CD4-positive, alpha-beta memory T cell (primary cell): ENCODE measurements at regions not wholly inside any gene's neighbourhood (a gene's known extent, or its start where the extent isn't known, plus 50 kb on each side); places are given as distances from the start of the nearest gene placed in this dataset.

Experiments
- CTCF ChIA-PET: fragments of 350-600 bp; sonication (Branson Sonifier 250); formaldehyde crosslinking; loops from one replicate; lab custom pipeline; 2021; ENCODE audit warnings: inconsistent platforms; ENCODE audit not compliant: partially characterized antibody; lab: Charles Lee
- POLR2A ChIA-PET: fragments of 350-600 bp; sonication (Branson Sonifier 250); formaldehyde crosslinking; loops from one replicate; lab custom pipeline; 2021; ENCODE audit not compliant: partially characterized antibody; lab: Charles Lee
- DNase-seq, 5 donors: peaks; one replicate each; pipeline versions ENCODE4 v3.0.0 to v3.0.0-alpha.2; 2020 to 2022; ENCODE audit warnings: mixed read lengths in 1 of 5
- H3K27ac ChIP-seq: one replicate; pipeline ENCODE4 v1.7.0; 2013; ENCODE audit warnings: low read depth, low read length
- H3K27me3 ChIP-seq: 2 replicates; pipeline ENCODE4 v1.7.0; 2013; ENCODE audit warnings: mild to moderate bottlenecking, low read length, moderate library complexity; ENCODE audit not compliant: insufficient read depth
- H3K36me3 ChIP-seq: 2 replicates; pipeline ENCODE4 v1.7.0; 2013; ENCODE audit warnings: mild to moderate bottlenecking, low read length, moderate library complexity; ENCODE audit not compliant: insufficient read depth
- H3K4me1 ChIP-seq: 2 replicates; pipeline ENCODE4 v1.7.0; 2013; ENCODE audit warnings: mild to moderate bottlenecking, low read length, moderate library complexity; ENCODE audit not compliant: insufficient read depth
- H3K4me3 ChIP-seq, 2 donors: one replicate each; pipeline ENCODE4 v1.7.0; 2013; ENCODE audit warnings: low read length in 2 of 2, mild to moderate bottlenecking in 1 of 2
- H3K9me3 ChIP-seq, 2 donors: one replicate each; pipeline ENCODE4 v1.7.0; 2013; ENCODE audit warnings: low read length in 2 of 2, control low read depth in 1 of 2; ENCODE audit not compliant: control insufficient read depth in 1 of 2
- H3K27ac Mint-ChIP-seq, 7 donors: one replicate each; pipeline ENCODE4 v1.8.0; 2020 to 2021; ENCODE audit warnings: mixed read lengths in 7 of 7, mild to moderate bottlenecking in 6 of 7, inconsistent platforms in 3 of 7, moderate library complexity in 3 of 7
- H3K27me3 Mint-ChIP-seq, 2 donors: one replicate each; pipeline ENCODE4 v1.8.0; 2020 to 2021; ENCODE audit warnings: mixed read lengths in 2 of 2
- H3K36me3 Mint-ChIP-seq, 2 donors: one replicate each; pipeline ENCODE4 v1.8.0; 2020 to 2021; ENCODE audit warnings: mixed read lengths in 2 of 2, inconsistent platforms in 1 of 2, mild to moderate bottlenecking in 1 of 2
- H3K4me1 Mint-ChIP-seq, 4 donors: one replicate each; pipeline ENCODE4 v1.8.0; 2020 to 2021; ENCODE audit warnings: mixed read lengths in 4 of 4, mild to moderate bottlenecking in 1 of 4
- H3K4me3 Mint-ChIP-seq, 8 donors: one replicate each; pipeline ENCODE4 v1.8.0; 2020 to 2021; ENCODE audit warnings: mixed read lengths in 8 of 8, mild to moderate bottlenecking in 7 of 8, moderate library complexity in 6 of 8, inconsistent platforms in 3 of 8
- H3K9me3 Mint-ChIP-seq, 8 donors: one replicate each; pipeline ENCODE4 v1.8.0; 2020 to 2021; ENCODE audit warnings: mixed read lengths in 8 of 8, mild to moderate bottlenecking in 5 of 8, inconsistent platforms in 3 of 8, moderate library complexity in 1 of 8
- intact Hi-C: fragments of 100-400 bp; cut with micrococcal nuclease; formaldehyde crosslinking; loops from one replicate; pipeline ENCODE4 v1.15.1; 2023

GRCh38 chr13:38570706-38571105 is 116.2 kb upstream of the FREM2 start:
- Histone ChIP-seq H3K36me3 (no peaks in the 10 kb centered on the region), H3K27ac (no peak overlapping the region), H3K4me3 (no peak overlapping the region), H3K27me3 (no peaks in the 10 kb centered on the region), H3K9me3 (no peaks in the 10 kb centered on the region), H3K4me1 (no peaks in the 10 kb centered on the region)
- POLR2A ChIA-PET, result no interaction called here
- peaks cover 0 to 2% (median under 1%) of the 10 kb centered on the region in 4 donors for H3K4me1 Mint-ChIP-seq
- intact Hi-C loops, result no loop called here
- CTCF ChIA-PET, result no interaction called here
- no peak for DNase-seq
- H3K27me3 Mint-ChIP-seq, result peaks cover 0 to 3% of the 10 kb centered on the region in 2 donors
- H3K27ac Mint-ChIP-seq, result no peak overlapping the region
- H3K36me3 Mint-ChIP-seq, result no peaks in the 10 kb centered on the region
- peaks cover 0 to 6% (median 1%) of the 10 kb centered on the region in 8 donors for H3K9me3 Mint-ChIP-seq
- no peak overlapping the region for H3K4me3 Mint-ChIP-seq

DNA sequence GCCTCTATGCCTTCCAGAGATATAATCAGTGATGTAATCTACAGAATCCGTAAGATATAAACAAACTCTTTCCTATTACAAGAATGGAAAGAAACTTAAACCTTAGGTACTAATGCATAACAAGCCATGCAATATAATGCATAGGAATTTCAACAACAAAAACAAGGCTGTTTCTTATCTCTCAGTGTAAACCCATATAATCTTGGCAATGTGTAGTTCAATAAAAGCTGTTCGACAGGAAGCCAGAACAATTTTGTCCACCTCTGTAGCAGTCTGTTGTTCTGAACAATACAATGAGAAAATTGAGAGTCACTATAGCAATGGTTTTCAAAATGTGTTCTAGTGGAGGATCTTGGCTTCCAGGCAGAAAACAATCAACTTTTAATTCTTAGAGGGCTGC is 111.5 kb upstream of the FREM2 start:
- H3K9me3 Mint-ChIP-seq, result no peaks in the 10 kb centered on the region
- no peaks in the 10 kb centered on the region for H3K36me3 ChIP-seq

GRCh38 chr13:38577048-38577447 is 109.8 kb upstream of the FREM2 start:
- Mint-ChIP-seq H3K9me3 (no peaks in the 10 kb centered on the region), H3K36me3 (no peaks in the 10 kb centered on the region), H3K4me3 (no peak overlapping the region), H3K4me1 (peaks cover 0 to 2% (median 1%) of the 10 kb centered on the region in 4 donors), H3K27ac (no peak overlapping the region), H3K27me3 (no peaks in the 10 kb centered on the region)
- Histone ChIP-seq H3K27ac (no peak overlapping the region), H3K27me3 (no peaks in the 10 kb centered on the region), H3K4me1 (no peaks in the 10 kb centered on the region), H3K36me3 (no peaks in the 10 kb centered on the region), H3K4me3 (no peak overlapping the region), H3K9me3 (no peaks in the 10 kb centered on the region)
- CTCF ChIA-PET, result no interaction called here
- POLR2A ChIA-PET, result no interaction called here
- intact Hi-C loops, result no loop called here
- no peak for DNase-seq

More for the DNA sequence above, 111.5 kb upstream of the FREM2 start:
- Histone ChIP-seq H3K4me3 (no peak overlapping the region), H3K27ac (no peak overlapping the region), H3K9me3 (no peaks in the 10 kb centered on the region), H3K4me1 (no peaks in the 10 kb centered on the region), H3K27me3 (no peaks in the 10 kb centered on the region)
- POLR2A ChIA-PET, result no interaction called here
- no peak for DNase-seq
- H3K4me3 Mint-ChIP-seq, result no peak overlapping the region
- no peak overlapping the region for H3K27ac Mint-ChIP-seq
- H3K4me1 Mint-ChIP-seq, result peaks cover 0 to 2% (median 1%) of the 10 kb centered on the region in 4 donors
- CTCF ChIA-PET, result no interaction called here
- no peaks in the 10 kb centered on the region for H3K36me3 Mint-ChIP-seq
- no peaks in the 10 kb centered on the region for H3K27me3 Mint-ChIP-seq
- intact Hi-C loops, result no loop called here

DNA sequence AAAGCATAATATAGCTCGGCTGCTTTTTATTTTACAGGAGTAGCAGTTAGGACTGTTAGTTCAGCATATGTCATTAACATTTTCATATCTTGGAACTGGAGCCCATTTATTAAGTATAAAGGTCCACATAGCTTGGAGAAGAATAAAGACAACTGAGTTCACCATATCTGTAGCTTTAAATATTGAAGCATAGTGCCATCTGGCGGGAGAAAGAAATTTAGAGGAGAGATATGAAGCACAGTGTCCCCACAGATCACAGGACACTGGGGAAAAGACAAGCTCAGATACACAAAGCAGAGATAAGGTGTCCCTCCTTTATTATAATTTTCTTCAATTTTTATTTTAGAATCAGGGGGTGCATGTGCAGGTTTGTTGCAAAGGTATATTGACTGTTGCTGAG is 104.7 kb upstream of the FREM2 start:
- H3K4me3 ChIP-seq, result no peak overlapping the region
- H3K27ac ChIP-seq, result no peak overlapping the region
- Mint-ChIP-seq H3K4me1 (no peaks in the 10 kb centered on the region), H3K36me3 (no peaks in the 10 kb centered on the region), H3K27ac (no peak overlapping the region), H3K27me3 (no peaks in the 10 kb centered on the region), H3K9me3 (no peaks in the 10 kb centered on the region), H3K4me3 (no peak overlapping the region)
- H3K36me3 ChIP-seq, result no peaks in the 10 kb centered on the region
- H3K4me1 ChIP-seq, result no peaks in the 10 kb centered on the region
- no peaks in the 10 kb centered on the region for H3K27me3 ChIP-seq
- H3K9me3 ChIP-seq, result no peaks in the 10 kb centered on the region
- peak in 4 of 5 donors; percentile 5 to 9 (median 7) for DNase-seq
- intact Hi-C loops, result loop anchor here (5.0 kb wide), 1 partner anchor 815 kb away; no protein-coding TSS in a partner anchor
- ChIA-PET POLR2A (no interaction called here), CTCF (no interaction called here)

DNA sequence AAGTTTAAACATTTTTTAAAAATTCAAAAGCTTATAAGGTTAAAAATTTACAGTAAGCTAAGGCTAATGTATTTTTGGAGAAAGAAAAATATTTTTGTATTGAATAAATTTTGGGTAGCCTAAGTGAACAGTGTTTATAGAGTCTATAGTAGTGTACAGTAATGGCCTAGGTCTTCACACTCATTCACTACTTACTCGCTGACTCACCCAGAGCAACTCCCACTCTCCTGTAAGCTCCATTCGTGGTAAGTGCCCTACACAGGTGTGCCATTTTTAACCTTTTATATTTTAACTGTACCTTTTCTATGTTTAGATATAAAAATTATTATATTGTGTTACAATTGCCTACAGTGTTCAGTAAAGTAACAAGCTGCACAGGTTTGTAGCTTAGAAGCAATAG is 96.6 kb upstream of the FREM2 start:
- H3K27ac Mint-ChIP-seq, result no peak overlapping the region
- H3K36me3 Mint-ChIP-seq, result no peaks in the 10 kb centered on the region
- Histone ChIP-seq H3K4me1 (no peaks in the 10 kb centered on the region), H3K9me3 (no peaks in the 10 kb centered on the region), H3K36me3 (no peaks in the 10 kb centered on the region), H3K27ac (no peak overlapping the region), H3K27me3 (no peaks in the 10 kb centered on the region), H3K4me3 (no peak overlapping the region)
- no peaks in the 10 kb centered on the region for H3K9me3 Mint-ChIP-seq
- H3K4me1 Mint-ChIP-seq, result no peaks in the 10 kb centered on the region
- CTCF ChIA-PET, result no interaction called here
- DNase-seq, result no peak
- H3K4me3 Mint-ChIP-seq, result no peak overlapping the region
- peaks cover 0 to 5% of the 10 kb centered on the region in 2 donors for H3K27me3 Mint-ChIP-seq
- POLR2A ChIA-PET, result no interaction called here
- intact Hi-C loops, result no loop called here

GRCh38 chr13:38590796-38591507 is 95.9 kb upstream of the FREM2 start:
- ChIA-PET CTCF (no interaction called here), POLR2A (no interaction called here)

GRCh38 chr13:38602266-38602665 is 84.6 kb upstream of the FREM2 start:
- no peaks in the 10 kb centered on the region for H3K36me3 Mint-ChIP-seq

More at GRCh38 chr13:38590796-38591507, 95.9 kb upstream of the FREM2 start:
- intact Hi-C loops, result no loop called here
- H3K27me3 ChIP-seq, result no peaks in the 10 kb centered on the region
- H3K27ac Mint-ChIP-seq, result no peak overlapping the region
- peaks cover 0 to 5% of the 10 kb centered on the region in 2 donors for H3K27me3 Mint-ChIP-seq
- no peaks in the 10 kb centered on the region for H3K9me3 Mint-ChIP-seq
- no peaks in the 10 kb centered on the region for H3K9me3 ChIP-seq
- no peaks in the 10 kb centered on the region for H3K4me1 ChIP-seq
- no peaks in the 10 kb centered on the region for H3K4me1 Mint-ChIP-seq
- no peak for DNase-seq
- H3K27ac ChIP-seq, result no peak overlapping the region
- H3K36me3 ChIP-seq, result no peaks in the 10 kb centered on the region
- H3K36me3 Mint-ChIP-seq, result no peaks in the 10 kb centered on the region
- H3K4me3 Mint-ChIP-seq, result no peak overlapping the region
- H3K4me3 ChIP-seq, result no peak overlapping the region

More at GRCh38 chr13:38602266-38602665, 84.6 kb upstream of the FREM2 start:
- no peak overlapping the region for H3K4me3 ChIP-seq
- DNase-seq, result no peak
- intact Hi-C loops, result no loop called here
- CTCF ChIA-PET, result no interaction called here
- H3K36me3 ChIP-seq, result no peaks in the 10 kb centered on the region
- Mint-ChIP-seq H3K9me3 (peaks cover 0 to 3% (median 0%) of the 10 kb centered on the region in 8 donors), H3K4me3 (no peak overlapping the region), H3K27ac (no peak overlapping the region), H3K4me1 (no peaks in the 10 kb centered on the region), H3K27me3 (peaks cover 4 to 7% of the 10 kb centered on the region in 2 donors)
- H3K27ac ChIP-seq, result no peak overlapping the region
- H3K27me3 ChIP-seq, result no peaks in the 10 kb centered on the region
- POLR2A ChIA-PET, result no interaction called here
- no peaks in the 10 kb centered on the region for H3K4me1 ChIP-seq
- H3K9me3 ChIP-seq, result no peaks in the 10 kb centered on the region
